GM23248 (cell line): ENCODE measurements at regions not wholly inside any gene's neighbourhood (a gene's known extent, or its start where the extent isn't known, plus 50 kb on each side); places are given as distances from the start of the nearest gene placed in this dataset.

ENCODE experiments used
- DNase-seq: peaks from one replicate; pipeline ENCODE4 v3.0.0-alpha.2; 2015
- H2AFZ ChIP-seq: fragments of 200-600 bp; sonication (generic); 2 replicates; pipeline ENCODE4 v1.6.1; 2016; ENCODE audit warnings: antibody characterized with exemption
- H3F3A ChIP-seq: fragments of 200-600 bp; sonication (generic); 2 replicates; pipeline ENCODE4 v1.6.1; 2016; ENCODE audit warnings: mild to moderate bottlenecking, antibody characterized with exemption, mixed run types; ENCODE audit not compliant: insufficient read depth
- H3K27ac ChIP-seq: fragments of 200-600 bp; sonication (generic); 2 replicates; pipeline ENCODE4 v1.5.1; 2016; ENCODE audit warnings: mild to moderate bottlenecking
- H3K27me3 ChIP-seq: fragments of 200-600 bp; sonication (generic); replicated peaks from 2 replicates; pipeline ENCODE4 v1.6.1; 2016; ENCODE audit warnings: mild to moderate bottlenecking; ENCODE audit not compliant: insufficient read depth
- H3K36me3 ChIP-seq: fragments of 200-600 bp; sonication (generic); 2 replicates; pipeline ENCODE4 v1.6.1; 2016; ENCODE audit warnings: low read depth, mild to moderate bottlenecking
- H3K4me1 ChIP-seq: fragments of 200-600 bp; sonication (generic); 2 replicates; pipeline ENCODE4 v1.6.1; 2016; ENCODE audit warnings: mild to moderate bottlenecking; ENCODE audit not compliant: insufficient read depth
- H3K4me2 ChIP-seq: fragments of 200-600 bp; sonication (generic); one replicate; pipeline ENCODE4 v1.6.1; 2016; ENCODE audit warnings: mild to moderate bottlenecking; ENCODE audit not compliant: unreplicated experiment
- H3K4me3 ChIP-seq: fragments of 200-600 bp; sonication (generic); 2 replicates; pipeline ENCODE4 v1.5.1; 2016; ENCODE audit warnings: mild to moderate bottlenecking
- H3K79me2 ChIP-seq: fragments of 200-600 bp; sonication (generic); 2 replicates; pipeline ENCODE4 v1.6.1; 2016; ENCODE audit warnings: mild to moderate bottlenecking; ENCODE audit not compliant: insufficient read depth
- H3K9ac ChIP-seq: fragments of 200-600 bp; sonication (generic); 2 replicates; pipeline ENCODE4 v1.6.1; 2016; ENCODE audit warnings: mild to moderate bottlenecking
- H3K9me2 ChIP-seq: fragments of 200-600 bp; sonication (generic); 2 replicates; pipeline ENCODE4 v1.6.1; 2016; ENCODE audit warnings: mixed run types, mild to moderate bottlenecking, moderate library complexity; ENCODE audit not compliant: insufficient read depth
- H3K9me3 ChIP-seq: fragments of 200-600 bp; sonication (generic); one replicate; pipeline ENCODE4 v1.6.1; 2017; ENCODE audit warnings: low read depth
- H4K20me1 ChIP-seq: fragments of 200-600 bp; sonication (generic); 2 replicates; pipeline ENCODE4 v1.6.0; 2016; ENCODE audit not compliant: insufficient read depth
- EZH2 ChIP-seq: fragments of 200-600 bp; sonication (generic); IDR thresholded peaks from 2 replicates; pipeline ENCODE4 v1.6.1; 2018; ENCODE audit warnings: antibody characterized with exemption, mild to moderate bottlenecking; ENCODE audit not compliant: insufficient read depth, poor library complexity, severe bottlenecking
- EZH2phosphoT487 ChIP-seq: fragments of 200-600 bp; sonication (generic); IDR thresholded peaks from 2 replicates; pipeline ENCODE4 v1.6.1; 2018; ENCODE audit warnings: antibody characterized with exemption, moderate library complexity, mild to moderate bottlenecking, low read depth; ENCODE audit not compliant: insufficient read depth
- WGBS, 2 experiments: methylation state at CpG; one replicate each; pipeline ENCODE4 v1.1.6; 2015 to 2017; ENCODE audit warnings: low lambda C conversion rate in 2 of 2, low coverage in 1 of 2; ENCODE audit errors: missing lambda C conversion rate in 2 of 2; 5-methylcytosine and 5-hydroxymethylcytosine counted together
- in situ Hi-C: fragments of 300-500 bp; cut with MboI; formaldehyde crosslinking; loops from 2 replicates; pipeline ENCODE4 v1.15.0; 2020

- 61 to 66% methylated on average over 10 of the region's 10 CpGs for WGBS, 2 experiments
- in situ Hi-C loops = no loop called here
Measured at GRCh38 chr5:173712609-173713175, 96.2 kb upstream of the BOD1 start.

DNA sequence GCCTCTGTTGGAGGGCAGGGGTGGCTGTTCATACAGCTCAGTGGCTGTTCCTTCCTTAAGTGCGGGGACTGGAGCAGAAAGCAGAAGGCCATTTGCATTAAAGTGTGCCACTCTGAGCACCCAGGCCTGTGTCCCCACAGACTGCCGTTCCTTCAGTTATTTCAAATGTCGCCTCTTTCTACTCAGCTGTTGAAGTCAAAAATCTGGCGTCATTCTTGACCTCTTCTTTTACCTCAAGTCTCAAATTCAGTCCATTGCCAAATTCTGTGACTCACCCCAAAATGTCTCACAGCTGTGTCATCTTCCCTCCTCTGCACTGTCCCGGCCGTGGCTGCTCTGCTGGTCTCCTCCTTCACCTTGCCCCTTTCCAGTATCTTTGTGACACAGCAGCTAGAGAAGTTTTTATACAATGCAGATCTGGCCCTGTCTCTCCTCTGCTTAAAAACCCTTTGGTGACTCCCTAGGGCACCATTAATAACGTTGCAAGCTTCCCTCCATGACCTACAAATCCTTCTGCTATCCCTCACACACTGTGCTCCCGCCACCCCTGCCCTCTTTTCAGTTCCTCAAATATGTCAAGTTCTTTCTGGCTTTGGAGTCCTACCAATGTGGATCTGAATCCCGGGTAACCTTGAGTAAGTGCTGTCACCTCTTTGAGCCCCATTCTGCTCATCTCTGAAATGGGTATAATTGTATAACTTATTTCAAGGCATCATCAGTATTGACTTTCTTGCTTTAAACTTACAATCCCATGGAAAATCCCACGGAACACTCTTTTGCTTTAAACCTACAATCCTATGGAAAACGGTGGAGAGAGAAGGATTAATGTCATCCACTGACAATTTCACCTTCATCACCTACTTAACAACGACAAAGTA is 98.3 kb upstream of the BOD1 start:
- no peak overlapping the region for H3K4me3 ChIP-seq
- H2AFZ ChIP-seq = no peak overlapping the region
- H3K9me3 ChIP-seq = no peaks in the 10 kb centered on the region
- in situ Hi-C loops = no loop called here
- TF ChIP-seq EZH2phosphoT487 = no peak
- no peak for TF ChIP-seq EZH2
- no peaks in the 10 kb centered on the region for H3K36me3 ChIP-seq
- peak overlapping the region; percentile 42 for H3K4me2 ChIP-seq
- H3K79me2 ChIP-seq = no peaks in the 10 kb centered on the region
- WGBS, 2 experiments = 40 to 42% methylated on average over 12 of the region's 12 CpGs
- H3K27ac ChIP-seq = peak overlapping the region; percentile 42
- H3K27me3 ChIP-seq = no peaks in the 10 kb centered on the region
- peak; percentile 94 for DNase-seq
- peaks cover 10% of the 10 kb centered on the region for H3F3A ChIP-seq
- no peaks in the 10 kb centered on the region for H3K9me2 ChIP-seq
- H4K20me1 ChIP-seq = no peaks in the 10 kb centered on the region
- peaks cover 17% of the 10 kb centered on the region for H3K4me1 ChIP-seq
- H3K9ac ChIP-seq = 0 out of 2 replicates have a peak overlapping the region, but pooled peaks have one; percentile 7

More at GRCh38 chr5:173712609-173713175, 96.2 kb upstream of the BOD1 start:
- Histone ChIP-seq H4K20me1 (no peaks in the 10 kb centered on the region), H3K9me3 (no peaks in the 10 kb centered on the region), H2AFZ (no peak overlapping the region), H3K9ac (no peak overlapping the region), H3K9me2 (no peaks in the 10 kb centered on the region), H3K4me3 (no peak overlapping the region), H3K36me3 (no peaks in the 10 kb centered on the region), H3K79me2 (no peaks in the 10 kb centered on the region), H3K27ac (no peak overlapping the region), H3K4me1 (peaks cover 21% of the 10 kb centered on the region), H3F3A (peaks cover 16% of the 10 kb centered on the region), H3K4me2 (no peak overlapping the region), H3K27me3 (no peaks in the 10 kb centered on the region)
- no peak for DNase-seq
- no peak for TF ChIP-seq EZH2phosphoT487
- no peak for TF ChIP-seq EZH2

- Histone ChIP-seq H3K9me2 (no peaks in the 10 kb centered on the region), H2AFZ (no peak overlapping the region), H3K4me2 (no peak overlapping the region), H3K27ac (no peak overlapping the region), H3K79me2 (no peaks in the 10 kb centered on the region), H4K20me1 (no peaks in the 10 kb centered on the region), H3K9me3 (no peaks in the 10 kb centered on the region), H3F3A (peaks cover 10% of the 10 kb centered on the region), H3K4me3 (no peak overlapping the region), H3K4me1 (peaks cover 17% of the 10 kb centered on the region), H3K36me3 (no peaks in the 10 kb centered on the region), H3K9ac (no peak overlapping the region), H3K27me3 (no peaks in the 10 kb centered on the region)
- no peak for TF ChIP-seq EZH2
- TF ChIP-seq EZH2phosphoT487 = no peak
- WGBS, 2 experiments = 93 to 96% methylated on average over 7 of the region's 7 CpGs
- peak; percentile 19 for DNase-seq
- in situ Hi-C loops = no loop called here
Measured at GRCh38 chr5:173715607-173716006, 99.2 kb upstream of the BOD1 start.

DNA sequence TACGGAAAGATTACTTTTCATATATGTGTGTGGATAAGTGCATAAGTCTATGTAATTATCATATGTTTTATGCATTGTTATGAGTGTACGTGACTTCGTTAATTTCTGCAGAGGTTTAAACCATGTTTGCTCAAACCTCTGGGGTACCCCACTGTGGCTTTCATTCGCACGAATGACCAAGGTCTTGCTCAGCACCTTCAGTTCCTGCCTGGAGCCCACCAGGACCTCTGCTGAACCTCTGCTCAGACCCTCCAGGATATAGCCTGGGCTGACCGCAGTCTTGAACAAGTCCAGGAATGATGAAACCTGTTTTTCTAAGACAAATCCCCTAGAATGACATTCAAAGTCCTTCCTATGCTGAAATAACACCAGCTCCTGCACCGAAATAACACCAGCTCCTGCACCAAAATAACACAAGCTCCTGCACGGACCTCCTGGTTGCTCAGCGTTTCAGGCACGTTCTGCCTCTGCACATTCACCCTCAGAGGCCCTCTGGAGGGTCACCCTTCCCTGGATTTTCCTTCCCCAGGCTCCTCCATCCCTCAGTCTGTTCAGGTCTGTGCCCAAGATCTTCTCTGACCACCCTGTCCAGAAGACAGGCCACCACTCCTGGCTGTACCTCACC is 99.7 kb upstream of the BOD1 start:
- WGBS, 2 experiments = 82 to 84% methylated on average over 10 of the region's 10 CpGs
- DNase-seq = no peak
- peaks cover 17% of the 10 kb centered on the region for H3K4me1 ChIP-seq
- no peak for TF ChIP-seq EZH2phosphoT487
- no peak for TF ChIP-seq EZH2
- no peaks in the 10 kb centered on the region for H3K79me2 ChIP-seq
- no peaks in the 10 kb centered on the region for H3K9me3 ChIP-seq
- no peaks in the 10 kb centered on the region for H3K27me3 ChIP-seq
- H2AFZ ChIP-seq = no peak overlapping the region
- in situ Hi-C loops = no loop called here
- H3K27ac ChIP-seq = no peak overlapping the region
- H3K4me3 ChIP-seq = no peak overlapping the region
- no peaks in the 10 kb centered on the region for H3K36me3 ChIP-seq
- H4K20me1 ChIP-seq = no peaks in the 10 kb centered on the region
- no peak overlapping the region for H3K9ac ChIP-seq
- no peaks in the 10 kb centered on the region for H3K9me2 ChIP-seq
- no peak overlapping the region for H3K4me2 ChIP-seq
- peaks cover 10% of the 10 kb centered on the region for H3F3A ChIP-seq
